ENCODE measurements at regions not wholly inside any gene's neighbourhood (a gene's known extent, or its start where the extent isn't known, plus 50 kb on each side); places are given as distances from the start of the nearest gene placed in this dataset.
A peak's percentile ranks its signal among the peaks of the same experiment; 100 is the strongest.

DNA sequence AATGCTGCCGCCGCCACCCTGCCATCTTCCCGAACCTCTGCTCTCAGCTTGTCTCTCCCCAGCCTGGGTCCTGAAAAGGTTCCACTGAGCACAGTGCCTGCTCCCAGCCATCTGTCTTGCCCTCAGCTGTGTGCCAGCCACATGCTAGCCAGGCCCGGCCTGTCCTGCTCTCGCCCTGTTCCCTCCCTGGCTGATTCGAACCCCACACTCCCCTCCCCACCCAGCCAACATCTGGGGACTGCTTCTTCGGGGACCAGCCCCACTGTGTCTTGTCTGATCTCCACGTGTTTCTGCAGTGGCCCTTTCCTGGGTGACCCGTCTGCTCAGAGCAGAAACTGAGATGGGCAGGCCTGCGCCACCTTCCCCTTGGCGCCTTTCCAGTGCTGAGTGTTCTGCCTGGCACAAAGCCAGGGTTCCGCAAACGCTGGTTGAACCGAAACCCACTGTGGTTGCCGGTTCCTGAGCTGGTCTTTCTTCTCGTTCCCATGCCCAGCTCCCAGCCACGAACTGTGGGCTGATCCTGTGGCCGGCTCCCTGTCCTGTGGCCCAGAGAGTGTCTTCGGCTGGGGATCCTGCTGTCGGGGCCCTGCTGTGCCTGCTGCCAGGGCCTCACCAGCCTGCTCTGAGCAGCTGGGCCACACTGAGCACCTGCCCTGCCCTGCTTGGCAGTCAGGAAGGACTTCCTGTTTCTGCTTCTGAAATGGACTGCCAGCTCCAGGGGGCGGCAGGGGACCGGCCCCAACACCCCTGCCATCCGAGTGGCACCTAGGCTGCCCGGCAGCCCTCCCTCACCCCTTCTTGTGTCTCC lies 62.7 kb upstream of the KLF13 start:
- TF ChIP-seq, protein P1, sequence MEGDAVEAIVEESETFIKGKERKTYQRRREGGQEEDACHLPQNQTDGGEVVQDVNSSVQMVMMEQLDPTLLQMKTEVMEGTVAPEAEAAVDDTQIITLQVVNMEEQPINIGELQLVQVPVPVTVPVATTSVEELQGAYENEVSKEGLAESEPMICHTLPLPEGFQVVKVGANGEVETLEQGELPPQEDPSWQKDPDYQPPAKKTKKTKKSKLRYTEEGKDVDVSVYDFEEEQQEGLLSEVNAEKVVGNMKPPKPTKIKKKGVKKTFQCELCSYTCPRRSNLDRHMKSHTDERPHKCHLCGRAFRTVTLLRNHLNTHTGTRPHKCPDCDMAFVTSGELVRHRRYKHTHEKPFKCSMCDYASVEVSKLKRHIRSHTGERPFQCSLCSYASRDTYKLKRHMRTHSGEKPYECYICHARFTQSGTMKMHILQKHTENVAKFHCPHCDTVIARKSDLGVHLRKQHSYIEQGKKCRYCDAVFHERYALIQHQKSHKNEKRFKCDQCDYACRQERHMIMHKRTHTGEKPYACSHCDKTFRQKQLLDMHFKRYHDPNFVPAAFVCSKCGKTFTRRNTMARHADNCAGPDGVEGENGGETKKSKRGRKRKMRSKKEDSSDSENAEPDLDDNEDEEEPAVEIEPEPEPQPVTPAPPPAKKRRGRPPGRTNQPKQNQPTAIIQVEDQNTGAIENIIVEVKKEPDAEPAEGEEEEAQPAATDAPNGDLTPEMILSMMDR (IDR thresholded peaks at IDR 0.05), result no peak
- TF ChIP-seq POLR2A (IDR thresholded peaks at IDR 0.05), result peak; percentile 37

Measured in right lobe of liver (tissue), 4 donors.